DOHH2 (cell line): ENCODE measurements at regions not wholly inside any gene's neighbourhood (a gene's known extent, or its start where the extent isn't known, plus 50 kb on each side); places are given as distances from the start of the nearest gene placed in this dataset.

Experiments used
- H3F3A ChIP-seq: fragments of 200-600 bp; sonication (generic), shearing (Covaris generic); 2 replicates; pipeline ENCODE4 v1.6.0; 2016; ENCODE audit warnings: antibody characterized with exemption, mild to moderate bottlenecking; ENCODE audit not compliant: control insufficient read depth, insufficient read depth
- H3K27ac ChIP-seq: fragments of 200-600 bp; sonication (generic); 2 replicates; pipeline ENCODE4 v1.5.1; 2014; ENCODE audit warnings: low read depth, mild to moderate bottlenecking, low read length, moderate library complexity
- H3K27me3 ChIP-seq: fragments of 200-600 bp; sonication (generic); 2 replicates; pipeline ENCODE4 v1.6.1; 2014; ENCODE audit warnings: mild to moderate bottlenecking, low read length, mixed read lengths; ENCODE audit not compliant: control insufficient read depth
- H3K36me3 ChIP-seq: fragments of 200-600 bp; sonication (generic); 2 replicates; pipeline ENCODE4 v1.6.1; 2014; ENCODE audit warnings: mild to moderate bottlenecking, low read length, moderate library complexity, mixed read lengths; ENCODE audit not compliant: control insufficient read depth
- H3K4me1 ChIP-seq: fragments of 200-600 bp; sonication (generic); 2 replicates; pipeline ENCODE4 v1.6.1; 2014; ENCODE audit warnings: mild to moderate bottlenecking, low read length, mixed read lengths; ENCODE audit not compliant: control insufficient read depth
- H3K4me2 ChIP-seq: fragments of 200-600 bp; sonication (generic); 2 replicates; pipeline ENCODE4 v1.6.0; 2014; ENCODE audit warnings: mild to moderate bottlenecking, low read length, moderate library complexity
- H3K4me3 ChIP-seq: fragments of 200-600 bp; sonication (generic); 2 replicates; pipeline ENCODE4 v1.5.1; 2014; ENCODE audit warnings: mild to moderate bottlenecking, low read length, mixed read lengths
- H3K79me2 ChIP-seq: fragments of 200-600 bp; sonication (generic); 2 replicates; pipeline ENCODE4 v1.6.1; 2014; ENCODE audit warnings: mild to moderate bottlenecking, low read length, mixed read lengths; ENCODE audit not compliant: control insufficient read depth
- H3K9me2 ChIP-seq: fragments of 200-600 bp; sonication (generic); replicated peaks from 2 replicates; pipeline ENCODE4 v1.6.1; 2014; ENCODE audit warnings: mild to moderate bottlenecking, low read length, mixed read lengths; ENCODE audit not compliant: control insufficient read depth
- H3K9me3 ChIP-seq: fragments of 200-600 bp; sonication (generic); 2 replicates; pipeline ENCODE4 v1.6.1; 2014; ENCODE audit warnings: antibody characterized with exemption, low read length, mixed read lengths; ENCODE audit not compliant: control insufficient read depth, insufficient read depth
- H4K20me1 ChIP-seq: fragments of 200-600 bp; sonication (generic); 2 replicates; pipeline ENCODE4 v1.6.0; 2014; ENCODE audit warnings: low read depth, mild to moderate bottlenecking, antibody characterized with exemption, low read length, moderate library complexity; ENCODE audit not compliant: control insufficient read depth, insufficient read depth
- EZH2phosphoT487 ChIP-seq: fragments of 200-600 bp; sonication (generic); IDR thresholded peaks from 2 replicates; pipeline ENCODE4 v1.6.1; 2017; ENCODE audit warnings: borderline replicate concordance, mild to moderate bottlenecking, antibody characterized with exemption, low read length, moderate library complexity, mixed read lengths
- TF ChIP-seq, protein P1 (sequence below): fragments of 200-600 bp; sonication (generic); IDR thresholded peaks from one replicate; pipeline ENCODE4 v1.5.1; 2014; ENCODE audit warnings: antibody characterized with exemption, mild to moderate bottlenecking, low read depth, low read length; ENCODE audit not compliant: poor library complexity, severe bottlenecking

GRCh38 chr17:79224903-79225302, 150.3 kb downstream of the ENGASE start:
- no peak overlapping the region for H3K4me3 ChIP-seq
- no peaks in the 10 kb centered on the region for H3K27me3 ChIP-seq
- no peak overlapping the region for H3K4me2 ChIP-seq
- H3K79me2 ChIP-seq = no peaks in the 10 kb centered on the region
- H3K9me2 ChIP-seq = no peaks in the 10 kb centered on the region
- no peak overlapping the region for H3K27ac ChIP-seq
- H3F3A ChIP-seq = no peaks in the 10 kb centered on the region
- H3K9me3 ChIP-seq = no peaks in the 10 kb centered on the region
- no peaks in the 10 kb centered on the region for H3K36me3 ChIP-seq
- TF ChIP-seq EZH2phosphoT487 = no peak
- TF ChIP-seq, protein P1, sequence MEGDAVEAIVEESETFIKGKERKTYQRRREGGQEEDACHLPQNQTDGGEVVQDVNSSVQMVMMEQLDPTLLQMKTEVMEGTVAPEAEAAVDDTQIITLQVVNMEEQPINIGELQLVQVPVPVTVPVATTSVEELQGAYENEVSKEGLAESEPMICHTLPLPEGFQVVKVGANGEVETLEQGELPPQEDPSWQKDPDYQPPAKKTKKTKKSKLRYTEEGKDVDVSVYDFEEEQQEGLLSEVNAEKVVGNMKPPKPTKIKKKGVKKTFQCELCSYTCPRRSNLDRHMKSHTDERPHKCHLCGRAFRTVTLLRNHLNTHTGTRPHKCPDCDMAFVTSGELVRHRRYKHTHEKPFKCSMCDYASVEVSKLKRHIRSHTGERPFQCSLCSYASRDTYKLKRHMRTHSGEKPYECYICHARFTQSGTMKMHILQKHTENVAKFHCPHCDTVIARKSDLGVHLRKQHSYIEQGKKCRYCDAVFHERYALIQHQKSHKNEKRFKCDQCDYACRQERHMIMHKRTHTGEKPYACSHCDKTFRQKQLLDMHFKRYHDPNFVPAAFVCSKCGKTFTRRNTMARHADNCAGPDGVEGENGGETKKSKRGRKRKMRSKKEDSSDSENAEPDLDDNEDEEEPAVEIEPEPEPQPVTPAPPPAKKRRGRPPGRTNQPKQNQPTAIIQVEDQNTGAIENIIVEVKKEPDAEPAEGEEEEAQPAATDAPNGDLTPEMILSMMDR = no peak
- H3K4me1 ChIP-seq = no peaks in the 10 kb centered on the region
- H4K20me1 ChIP-seq = no peaks in the 10 kb centered on the region

- Histone ChIP-seq H3F3A (no peaks in the 10 kb centered on the region), H3K9me3 (no peaks in the 10 kb centered on the region), H3K9me2 (no peaks in the 10 kb centered on the region), H4K20me1 (no peaks in the 10 kb centered on the region), H3K36me3 (no peaks in the 10 kb centered on the region), H3K27me3 (no peaks in the 10 kb centered on the region), H3K4me1 (no peaks in the 10 kb centered on the region), H3K4me3 (no peak overlapping the region), H3K79me2 (no peaks in the 10 kb centered on the region), H3K4me2 (no peak overlapping the region), H3K27ac (no peak overlapping the region)
- TF ChIP-seq EZH2phosphoT487 = no peak
- TF ChIP-seq, protein P1 = no peak
Observed at GRCh38 chr17:79224476-79224875, 149.9 kb downstream of the ENGASE start.

DNA sequence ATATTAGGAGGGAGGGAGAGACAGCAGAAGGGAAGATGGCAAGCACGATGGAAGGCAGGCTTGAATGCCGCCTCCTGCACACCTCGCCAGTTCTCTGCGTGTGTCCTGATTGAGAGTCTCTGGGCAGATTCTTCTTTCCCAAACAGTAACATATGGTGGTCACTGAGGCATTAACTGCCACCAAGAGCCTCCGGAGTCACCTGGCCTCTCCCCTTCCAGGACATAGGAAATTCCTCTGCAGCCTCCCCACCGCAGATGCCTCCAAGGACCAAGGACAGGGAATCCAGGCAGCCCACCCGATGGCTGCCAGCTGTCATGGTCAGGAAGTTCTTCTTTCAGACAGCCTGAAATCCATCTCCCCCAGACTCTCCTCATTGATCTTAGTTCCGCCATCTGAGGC, 149.3 kb downstream of the ENGASE start:
- TF ChIP-seq, protein P1 = no peak
- no peak for TF ChIP-seq EZH2phosphoT487
- Histone ChIP-seq H3K9me2 (no peaks in the 10 kb centered on the region), H3K4me3 (no peak overlapping the region), H3K79me2 (no peaks in the 10 kb centered on the region), H3K4me1 (no peaks in the 10 kb centered on the region), H4K20me1 (no peaks in the 10 kb centered on the region), H3K27me3 (no peaks in the 10 kb centered on the region), H3K9me3 (no peaks in the 10 kb centered on the region), H3K4me2 (no peak overlapping the region), H3K27ac (no peak overlapping the region), H3F3A (no peaks in the 10 kb centered on the region), H3K36me3 (no peaks in the 10 kb centered on the region)

DNA sequence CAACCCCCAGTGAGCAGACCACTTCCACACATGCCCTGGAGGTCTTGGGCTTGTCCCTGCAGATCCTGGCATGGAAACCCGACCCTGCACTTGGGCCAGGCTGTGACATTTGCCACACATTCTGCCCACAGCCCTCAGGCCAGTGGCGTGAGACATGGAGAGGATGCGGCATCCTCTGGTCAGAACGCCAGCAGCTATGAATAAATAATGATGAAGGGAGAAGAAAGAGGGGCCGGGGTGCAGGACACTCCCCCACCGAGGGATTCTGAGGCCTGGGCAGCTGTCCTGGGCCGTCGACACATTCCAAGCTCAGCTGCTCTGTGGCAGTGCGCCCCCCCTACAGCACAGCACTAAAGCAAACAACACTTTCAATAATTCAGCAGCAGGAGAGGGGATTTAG, 148.8 kb downstream of the ENGASE start:
- TF ChIP-seq, protein P1 = no peak
- no peak for TF ChIP-seq EZH2phosphoT487
- Histone ChIP-seq H3K27ac (no peak overlapping the region), H3K36me3 (no peaks in the 10 kb centered on the region), H3K4me3 (no peak overlapping the region), H3K27me3 (no peaks in the 10 kb centered on the region), H3K9me2 (no peaks in the 10 kb centered on the region), H3K4me2 (no peak overlapping the region), H4K20me1 (no peaks in the 10 kb centered on the region), H3K9me3 (no peaks in the 10 kb centered on the region), H3K4me1 (no peaks in the 10 kb centered on the region), H3K79me2 (no peaks in the 10 kb centered on the region), H3F3A (no peaks in the 10 kb centered on the region)
